ENCODE measurements at regions not wholly inside any gene's neighbourhood (a gene's known extent, or its start where the extent isn't known, plus 50 kb on each side); places are given as distances from the start of the nearest gene placed in this dataset.

GRCh38 chr2:16040271-16041010 lies 100.1 kb downstream of the MYCN start:
- TF ChIP-seq, protein P1, sequence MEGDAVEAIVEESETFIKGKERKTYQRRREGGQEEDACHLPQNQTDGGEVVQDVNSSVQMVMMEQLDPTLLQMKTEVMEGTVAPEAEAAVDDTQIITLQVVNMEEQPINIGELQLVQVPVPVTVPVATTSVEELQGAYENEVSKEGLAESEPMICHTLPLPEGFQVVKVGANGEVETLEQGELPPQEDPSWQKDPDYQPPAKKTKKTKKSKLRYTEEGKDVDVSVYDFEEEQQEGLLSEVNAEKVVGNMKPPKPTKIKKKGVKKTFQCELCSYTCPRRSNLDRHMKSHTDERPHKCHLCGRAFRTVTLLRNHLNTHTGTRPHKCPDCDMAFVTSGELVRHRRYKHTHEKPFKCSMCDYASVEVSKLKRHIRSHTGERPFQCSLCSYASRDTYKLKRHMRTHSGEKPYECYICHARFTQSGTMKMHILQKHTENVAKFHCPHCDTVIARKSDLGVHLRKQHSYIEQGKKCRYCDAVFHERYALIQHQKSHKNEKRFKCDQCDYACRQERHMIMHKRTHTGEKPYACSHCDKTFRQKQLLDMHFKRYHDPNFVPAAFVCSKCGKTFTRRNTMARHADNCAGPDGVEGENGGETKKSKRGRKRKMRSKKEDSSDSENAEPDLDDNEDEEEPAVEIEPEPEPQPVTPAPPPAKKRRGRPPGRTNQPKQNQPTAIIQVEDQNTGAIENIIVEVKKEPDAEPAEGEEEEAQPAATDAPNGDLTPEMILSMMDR (IDR thresholded peaks at IDR 0.05; ENCODE audit: low read depth, low read length, missing control alignments): no peak
- DNase-seq (ENCODE audit: low read depth): no peak
- no peak overlapping the region for H3K4me3 ChIP-seq (ENCODE audit: low read depth, low read length)

DNA sequence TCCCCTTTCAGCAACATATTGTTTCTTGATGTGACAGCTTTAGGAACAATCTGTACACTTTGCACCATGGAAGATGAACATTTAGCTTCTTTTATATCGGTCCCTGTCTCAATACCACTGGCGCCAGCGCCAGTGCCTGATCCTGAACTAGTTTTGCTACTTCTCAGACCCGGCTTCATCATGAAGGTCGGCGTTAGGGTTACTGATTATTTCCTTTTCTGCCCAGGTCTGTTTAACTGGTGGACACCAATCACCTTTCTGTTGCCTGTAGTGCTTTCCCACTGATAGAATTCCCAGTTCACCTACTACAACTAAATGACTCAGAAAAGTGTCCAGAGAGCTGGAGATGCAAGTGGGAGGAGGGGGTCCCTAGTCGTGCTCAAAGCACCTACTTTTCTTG lies 99.5 kb downstream of the MYCN start:
- DNase-seq (ENCODE audit: low read depth): no peak
- TF ChIP-seq, protein P1 (IDR thresholded peaks at IDR 0.05; ENCODE audit: low read depth, low read length, missing control alignments): no peak
- no peak overlapping the region for H3K4me3 ChIP-seq (ENCODE audit: low read depth, low read length)

DNA sequence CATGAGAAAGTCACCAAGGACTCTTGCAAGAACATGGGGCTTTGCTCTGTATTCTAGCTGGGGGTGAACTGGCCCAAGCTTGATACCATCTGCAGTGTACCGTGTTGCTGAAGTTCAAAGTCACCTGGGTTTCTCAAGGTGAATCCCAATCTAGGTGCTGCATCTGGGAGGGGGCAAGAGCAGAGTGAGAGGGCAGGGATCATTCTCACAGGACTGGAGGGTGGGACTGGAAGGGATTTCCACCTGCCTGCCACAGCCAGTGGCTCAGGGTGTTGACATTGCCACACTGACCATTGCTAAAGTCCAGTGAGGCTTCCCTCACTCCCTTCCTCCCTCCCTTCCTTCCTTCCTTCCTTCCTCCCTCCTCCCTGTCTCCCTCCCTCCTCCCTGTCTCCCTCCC lies 98.7 kb downstream of the MYCN start:
- TF ChIP-seq, protein P1 (IDR thresholded peaks at IDR 0.05; ENCODE audit: low read depth, low read length, missing control alignments): no peak
- DNase-seq (ENCODE audit: low read depth): no peak
- no peak overlapping the region for H3K4me3 ChIP-seq (ENCODE audit: low read depth, low read length)

GRCh38 chr2:16038621-16039020 lies 98.3 kb downstream of the MYCN start:
- H3K4me3 ChIP-seq (ENCODE audit: low read depth, low read length): no peak overlapping the region
- DNase-seq (ENCODE audit: low read depth): no peak
- TF ChIP-seq, protein P1 (IDR thresholded peaks at IDR 0.05; ENCODE audit: low read depth, low read length, missing control alignments): no peak

DNA sequence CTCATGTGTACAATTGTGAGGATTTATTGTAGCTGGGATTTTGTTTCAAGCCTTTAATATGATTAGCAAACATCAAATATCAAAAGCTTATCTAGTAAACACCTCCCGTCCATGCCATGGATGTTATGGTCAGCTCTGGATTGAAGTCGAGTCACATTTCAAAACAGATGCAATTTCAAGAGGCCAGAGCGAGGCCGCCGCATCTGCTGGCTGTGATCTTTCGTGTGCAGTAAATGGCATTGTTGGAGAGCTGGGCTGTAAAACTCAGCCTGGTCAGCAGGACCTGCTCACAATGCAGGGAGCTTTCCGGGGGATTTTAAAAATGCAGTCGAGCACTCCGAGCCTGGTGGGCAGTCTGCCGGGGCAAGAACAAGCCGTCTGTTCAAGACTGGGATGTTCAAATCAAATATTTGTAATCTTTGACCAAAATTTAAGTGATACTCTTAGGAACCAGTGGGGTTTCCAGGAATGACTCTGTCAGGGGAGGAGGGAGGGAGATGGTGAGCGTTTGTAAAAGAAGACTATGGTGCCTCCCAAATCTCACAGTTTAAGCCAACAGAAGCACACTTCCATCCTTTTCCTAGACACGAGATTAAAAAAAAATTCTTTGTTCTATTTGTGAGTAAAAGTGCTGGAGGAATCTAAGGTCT lies 97.6 kb downstream of the MYCN start:
- TF ChIP-seq, protein P1 (IDR thresholded peaks at IDR 0.05; ENCODE audit: low read depth, low read length, missing control alignments): no peak
- no peak overlapping the region for H3K4me3 ChIP-seq (ENCODE audit: low read depth, low read length)
- DNase-seq (ENCODE audit: low read depth): no peak

DNA sequence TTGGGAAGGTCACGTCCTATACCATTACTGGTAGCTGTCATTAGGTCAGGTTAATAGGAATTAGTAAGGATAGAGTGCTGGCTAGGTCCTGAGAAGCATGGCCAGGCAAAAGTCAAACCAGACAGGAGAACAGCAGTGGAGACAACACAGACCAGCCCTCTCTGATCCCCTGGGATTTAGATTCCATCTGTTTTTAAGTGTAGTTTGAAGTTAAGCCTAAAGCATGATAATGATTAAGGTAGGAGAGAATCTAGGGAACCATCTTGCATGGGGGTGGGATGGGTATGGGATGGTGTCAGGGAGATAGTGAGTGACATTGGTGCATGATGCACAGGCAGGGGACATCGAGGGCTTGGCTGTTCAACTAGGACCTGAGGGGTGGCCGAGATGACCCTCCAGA lies 96.6 kb downstream of the MYCN start:
- TF ChIP-seq, protein P1 (IDR thresholded peaks at IDR 0.05; ENCODE audit: low read depth, low read length, missing control alignments): no peak
- H3K4me3 ChIP-seq (ENCODE audit: low read depth, low read length): no peak overlapping the region
- no peak for DNase-seq (ENCODE audit: low read depth)

All from GM12864 (cell line).